ENCODE measurements at regions not wholly inside any gene's neighbourhood (a gene's known extent, or its start where the extent isn't known, plus 50 kb on each side); places are given as distances from the start of the nearest gene placed in this dataset.

GRCh38 chr4:71251261-71251660 lies 87.6 kb upstream of the SLC4A4 start:
- TF ChIP-seq EP300 (IDR thresholded peaks at IDR 0.05) (no peak), CTCF (IDR thresholded peaks at IDR 0.05) (no peak)
